Stimulated activated CD8-positive, alpha-beta memory T cell treated with anti-CD3 and anti-CD28 coated beads, Interleukin-4, amount 100 ng/mL, for 24 hours (primary cell): ENCODE measurements at regions not wholly inside any gene's neighbourhood (a gene's known extent, or its start where the extent isn't known, plus 50 kb on each side); places are given as distances from the start of the nearest gene placed in this dataset.
"Not testable (repeated sequence)": the region's sequence is repeated elsewhere in the genome, so short reads cannot be mapped to it uniquely, and the experiment has no call there.

Source experiments
- DNase-seq: peaks from one replicate; pipeline ENCODE4 v3.0.0-alpha.2; 2020; ENCODE audit warnings: low read depth

DNA sequence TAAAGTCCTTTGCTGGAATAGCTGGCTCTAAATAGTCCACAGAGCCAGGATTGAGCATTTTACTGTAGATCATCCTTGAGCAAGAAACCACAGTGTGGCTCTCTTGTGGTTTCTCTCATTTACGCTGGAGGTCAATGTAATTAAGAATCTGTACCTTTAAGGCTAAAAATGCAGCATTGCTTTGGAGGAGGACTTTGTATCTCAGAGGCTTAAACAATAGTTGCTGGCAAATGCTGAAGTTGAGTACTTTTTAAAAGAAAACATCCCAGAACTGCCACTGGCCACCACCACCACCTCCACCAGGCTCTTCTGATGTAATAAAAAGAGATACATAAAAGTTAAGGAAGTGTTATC lies 177.3 kb upstream of the ADAMTSL1 start:
- no peak for DNase-seq

DNA sequence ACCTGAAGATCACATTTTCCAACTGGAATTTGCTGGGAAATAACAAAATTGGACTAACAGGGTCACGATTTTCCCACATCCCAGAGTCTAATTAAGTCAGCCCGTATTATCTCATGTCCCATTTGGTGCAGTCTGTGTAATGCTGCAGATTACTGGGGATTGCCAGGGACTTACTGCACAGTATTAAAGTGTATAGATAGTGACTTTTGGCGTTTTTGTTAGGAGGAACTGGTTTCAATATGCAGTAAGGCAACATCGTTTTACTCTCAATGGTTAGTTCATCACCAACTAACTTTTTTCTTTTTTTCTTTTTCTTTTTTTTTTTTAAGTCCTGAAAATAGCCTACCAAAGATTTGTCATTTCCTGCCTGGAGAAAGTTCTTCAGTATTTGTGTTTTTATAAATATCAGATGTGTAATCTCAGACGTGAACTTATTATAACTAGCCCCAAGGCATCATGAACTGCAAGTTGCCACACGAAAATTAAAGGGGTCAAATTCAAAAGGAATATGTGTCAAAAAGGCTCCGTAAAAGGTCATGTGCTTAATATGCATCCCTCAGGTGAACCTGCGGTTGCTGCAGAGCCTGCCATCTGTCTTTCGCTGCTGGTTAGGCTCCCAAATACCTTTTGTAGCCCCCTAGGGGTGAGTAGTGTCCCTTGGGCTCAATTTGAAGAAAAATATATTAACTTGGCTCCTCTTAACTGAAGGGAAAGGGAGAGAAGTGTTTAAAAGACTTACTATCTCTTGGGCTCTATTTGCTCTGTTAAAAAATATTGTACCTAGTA lies 176.7 kb upstream of the ADAMTSL1 start:
- DNase-seq = no peak

DNA sequence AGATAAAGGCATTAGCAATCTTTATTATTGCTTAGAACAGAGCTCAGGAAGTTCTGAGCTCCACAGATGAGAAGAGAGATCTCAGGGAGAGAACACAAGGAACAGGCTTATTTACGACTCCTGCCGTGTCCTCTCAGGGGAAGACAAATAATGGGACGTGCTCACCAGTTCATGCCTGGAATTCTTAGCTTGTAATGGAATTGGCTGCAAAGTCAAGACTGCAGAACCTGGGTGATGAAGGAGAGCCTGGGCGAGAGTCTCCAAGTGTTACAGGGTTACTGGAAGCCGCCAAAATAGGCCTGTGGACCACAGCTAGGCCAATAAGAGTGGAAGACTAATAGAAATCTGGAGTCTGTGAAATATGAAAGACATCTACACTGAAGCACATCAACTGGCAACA lies 174.5 kb upstream of the ADAMTSL1 start:
- DNase-seq = no peak

DNA sequence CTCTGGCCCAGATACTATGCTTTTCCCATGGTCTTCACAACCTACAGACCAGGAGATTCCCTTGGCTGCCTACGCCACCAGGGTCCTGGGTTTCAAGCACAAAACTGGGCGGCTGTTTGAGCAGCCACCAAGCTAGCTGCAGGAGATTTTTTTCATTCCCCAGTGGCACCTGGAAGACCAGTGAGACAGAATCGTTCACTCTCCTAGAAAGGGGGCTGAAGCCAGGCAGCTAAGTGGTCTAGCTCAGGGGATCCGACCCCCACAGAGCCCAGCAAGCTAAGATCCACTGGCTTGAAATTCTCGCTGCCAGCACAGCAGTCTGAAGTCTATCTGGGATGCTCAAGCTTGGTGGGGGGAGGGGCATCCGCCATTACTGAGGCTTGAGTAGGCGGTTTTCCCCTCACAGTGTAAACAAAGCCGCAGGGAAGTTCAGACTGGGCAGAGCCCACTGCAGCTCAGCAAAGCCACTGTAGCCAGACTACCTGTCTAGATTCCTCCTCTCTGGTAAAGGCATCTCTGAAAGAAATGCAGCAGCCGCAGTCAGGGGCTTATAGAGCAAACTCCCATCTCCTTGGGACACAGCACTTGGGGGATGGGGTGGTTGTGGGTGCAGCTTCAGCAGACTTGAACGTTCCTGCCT lies 168.7 kb upstream of the ADAMTSL1 start:
- not testable (repeated sequence) for DNase-seq

DNA sequence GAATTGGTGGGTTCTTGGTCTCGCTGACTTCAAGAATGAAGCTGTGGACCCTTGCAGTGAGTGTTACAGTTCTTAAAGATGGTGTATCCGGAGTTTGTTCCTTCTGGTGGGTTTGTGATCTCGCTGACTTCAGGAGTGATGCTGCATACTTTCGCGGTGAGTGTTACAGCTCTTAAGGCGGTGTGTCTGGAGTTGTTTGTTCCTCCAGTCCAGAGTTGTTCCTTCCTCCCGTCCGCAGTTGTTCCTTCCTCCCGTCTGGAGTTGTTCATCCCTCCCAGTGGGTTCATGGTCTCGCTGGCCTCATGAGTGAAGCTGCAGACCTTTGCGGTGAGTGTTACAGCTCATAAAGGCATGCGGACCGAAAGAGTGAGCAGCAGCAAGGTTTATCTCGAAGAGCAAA lies 159.6 kb upstream of the ADAMTSL1 start:
- DNase-seq = no peak

DNA sequence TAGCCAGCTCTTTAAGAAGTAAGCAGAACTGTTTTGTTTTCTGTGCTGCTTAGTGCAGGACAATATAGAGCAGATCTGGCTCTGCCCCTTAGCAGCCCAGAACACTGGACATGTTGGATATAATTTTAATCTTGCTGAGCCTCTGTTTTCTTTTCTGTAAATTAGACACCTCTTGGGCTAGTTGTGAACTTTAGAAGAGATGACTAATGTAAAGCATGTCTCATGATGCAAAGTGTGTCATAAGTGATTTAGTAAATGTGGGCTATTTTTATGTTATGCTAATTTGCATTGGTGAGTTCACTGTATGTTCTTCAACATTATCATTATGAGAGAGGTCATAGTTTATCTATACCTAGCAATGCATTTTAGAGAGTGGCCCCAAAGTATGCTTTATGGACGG lies 156.1 kb upstream of the ADAMTSL1 start:
- DNase-seq = no peak

DNA sequence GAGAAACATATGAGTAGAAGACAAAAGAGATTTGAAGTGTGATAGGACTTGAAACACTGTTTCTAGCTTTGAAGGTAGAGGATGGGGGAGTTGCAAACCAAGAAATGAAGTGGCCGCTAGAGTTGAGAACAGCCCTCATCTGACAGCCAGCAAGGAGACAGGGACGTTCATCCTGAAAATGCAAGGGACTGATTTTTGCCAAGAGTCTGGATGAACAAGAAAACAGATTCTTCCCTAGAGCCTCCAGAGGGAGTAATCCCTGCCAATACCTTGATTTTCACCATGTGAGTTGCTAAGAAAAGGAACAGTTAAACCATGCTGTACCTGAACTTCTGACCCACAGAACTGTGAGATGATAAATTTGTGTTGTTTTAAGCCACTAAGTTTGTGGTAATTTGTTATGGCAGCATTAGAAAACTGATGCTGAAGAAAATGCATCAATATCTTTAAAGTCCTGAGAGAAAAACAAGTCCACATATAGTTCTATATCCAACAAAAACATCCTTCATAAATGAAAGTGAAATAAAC lies 154.0 kb upstream of the ADAMTSL1 start:
- DNase-seq = no peak

DNA sequence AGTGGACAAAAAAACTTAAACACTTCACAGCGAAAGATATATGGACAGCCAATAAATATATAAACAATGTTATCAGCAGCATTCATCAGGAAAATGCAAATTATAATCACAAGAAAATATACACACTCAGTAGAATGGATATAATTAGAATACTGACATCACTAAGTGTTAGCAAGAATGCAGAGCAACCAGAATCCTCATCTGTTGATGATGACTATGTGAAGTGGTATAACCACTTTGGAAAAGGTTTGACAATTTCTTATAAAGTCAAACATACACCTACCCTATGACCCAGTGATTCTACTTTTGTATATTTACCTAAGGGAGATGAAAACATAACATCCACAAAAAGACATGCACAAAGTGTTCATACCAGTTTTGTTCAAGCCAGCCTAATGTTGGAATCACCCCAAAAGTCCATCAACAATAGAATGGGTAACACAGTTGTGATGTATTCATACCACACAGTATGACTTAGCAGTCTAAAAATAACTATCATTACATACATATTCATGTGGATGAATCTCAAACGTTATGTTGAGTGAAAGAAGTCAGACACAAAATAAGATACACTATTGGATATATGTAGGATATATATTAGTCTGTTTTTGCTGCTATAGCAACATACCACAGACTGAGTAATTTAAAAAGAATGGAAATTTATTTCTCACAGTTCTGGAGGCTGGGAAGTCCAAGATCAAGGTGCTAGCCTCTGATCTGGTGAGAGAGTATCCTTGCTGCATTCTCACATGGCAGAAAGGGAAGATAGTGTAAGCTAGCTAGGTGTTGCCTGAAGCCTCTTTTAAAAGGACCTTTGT lies 148.8 kb upstream of the ADAMTSL1 start:
- no peak for DNase-seq

DNA sequence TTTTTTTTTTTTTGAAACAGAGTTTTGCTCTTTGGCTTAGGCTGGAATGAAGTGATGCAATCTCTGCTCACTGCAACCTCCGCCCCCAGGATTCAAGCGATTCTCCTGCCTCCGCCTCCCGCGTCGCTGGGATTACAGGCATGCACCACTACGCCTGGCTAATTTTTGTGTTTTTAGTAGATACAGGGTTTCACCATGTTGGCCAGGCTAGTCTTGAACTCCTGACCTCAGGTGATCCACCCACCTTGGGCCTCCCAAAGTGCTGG lies 148.3 kb upstream of the ADAMTSL1 start:
- DNase-seq = not testable (repeated sequence)

DNA sequence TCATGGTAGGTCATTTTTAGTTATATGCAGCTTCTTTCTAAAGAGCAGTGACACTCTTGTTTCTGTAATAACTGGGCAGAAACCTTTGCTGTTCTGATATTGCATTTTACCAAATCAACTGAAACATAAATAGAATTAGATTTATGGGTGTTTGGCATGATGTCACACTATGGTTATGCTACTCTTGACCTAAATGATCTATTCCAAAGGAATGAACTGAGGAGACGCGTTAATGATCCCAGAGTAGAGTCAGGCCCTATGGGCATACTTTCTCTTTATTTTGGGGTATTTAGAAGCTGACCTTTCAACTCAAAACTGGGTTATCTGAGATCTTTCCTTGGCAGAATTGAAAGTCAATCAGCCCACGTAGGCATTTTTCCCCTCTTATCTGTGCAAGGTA lies 146.8 kb upstream of the ADAMTSL1 start:
- no peak for DNase-seq

DNA sequence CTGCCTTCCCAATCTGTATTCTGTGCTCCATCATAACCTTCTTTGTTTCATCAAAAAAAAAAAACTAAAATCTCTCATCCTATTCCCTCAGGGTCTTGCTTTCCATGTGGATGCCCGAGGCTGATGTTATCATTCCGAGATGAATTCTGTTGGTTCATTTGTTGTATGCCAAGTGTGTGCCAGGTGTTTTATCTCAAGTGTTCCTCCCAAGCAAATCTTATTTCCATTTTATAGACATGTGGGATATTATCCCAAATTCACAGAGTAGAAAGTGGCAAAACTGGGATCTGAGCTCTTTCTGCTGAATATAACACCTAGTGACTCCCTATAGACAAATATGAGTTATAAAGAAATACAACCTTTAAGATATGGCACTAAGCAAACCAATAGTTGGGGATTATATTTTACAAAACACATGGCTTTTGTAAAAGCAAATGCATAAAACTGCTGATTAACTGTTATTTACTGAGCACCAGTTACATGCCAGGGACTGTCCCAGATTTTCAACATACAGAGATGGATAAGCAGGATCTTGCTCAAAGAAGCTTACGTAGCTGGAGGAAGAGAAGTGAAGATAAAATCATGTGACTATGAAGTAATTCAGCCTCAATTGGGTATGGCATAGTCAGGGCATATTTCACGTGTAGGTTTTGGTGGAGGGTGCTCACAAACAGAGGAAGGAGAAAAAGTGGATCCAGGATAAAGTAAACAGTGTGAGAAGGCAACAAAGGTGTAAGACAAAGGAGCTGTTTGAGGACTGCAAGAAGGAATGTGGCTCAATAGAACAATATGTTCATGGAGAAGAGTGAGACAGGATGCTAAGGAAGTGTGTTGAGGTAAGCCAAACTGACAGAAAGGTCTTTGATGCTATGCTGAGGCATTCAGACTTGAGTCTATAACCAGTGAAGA lies 143.3 kb upstream of the ADAMTSL1 start:
- DNase-seq = no peak

DNA sequence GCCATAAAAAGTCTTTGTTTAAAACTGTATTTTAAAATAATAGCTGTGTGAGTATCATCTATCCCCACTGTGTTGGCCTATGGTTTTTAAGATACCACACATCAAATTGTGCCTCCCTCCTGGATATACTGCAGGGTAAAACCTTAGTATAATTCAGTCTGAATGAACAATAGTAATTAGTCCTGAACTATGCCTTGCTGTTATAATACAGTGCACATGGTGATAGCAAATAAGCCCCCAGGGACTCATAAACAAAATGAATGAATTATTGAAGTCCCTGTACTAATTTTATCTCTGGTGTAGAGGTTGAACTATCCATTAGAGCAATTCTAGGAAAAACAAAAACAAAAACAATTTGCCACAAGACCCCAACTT lies 142.7 kb upstream of the ADAMTSL1 start:
- DNase-seq = no peak

DNA sequence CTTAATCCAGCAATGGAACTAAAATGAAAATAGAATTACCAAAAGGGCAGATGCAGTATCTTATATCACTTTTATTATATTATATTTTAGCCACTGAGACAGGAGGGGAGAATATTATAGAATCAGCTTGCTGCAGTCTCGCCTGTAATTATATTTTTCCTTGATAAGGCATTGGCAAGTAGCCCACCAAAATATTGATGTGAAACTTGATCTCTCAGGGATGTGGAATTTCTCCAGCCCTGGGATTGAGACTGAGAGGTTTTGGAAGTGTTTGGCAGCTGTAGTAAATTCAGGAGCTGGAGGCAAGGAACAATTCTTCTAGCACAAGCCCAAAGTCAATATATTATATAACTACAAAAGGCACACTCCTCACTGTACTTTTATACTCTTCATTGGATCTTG lies 142.1 kb upstream of the ADAMTSL1 start:
- DNase-seq = no peak

DNA sequence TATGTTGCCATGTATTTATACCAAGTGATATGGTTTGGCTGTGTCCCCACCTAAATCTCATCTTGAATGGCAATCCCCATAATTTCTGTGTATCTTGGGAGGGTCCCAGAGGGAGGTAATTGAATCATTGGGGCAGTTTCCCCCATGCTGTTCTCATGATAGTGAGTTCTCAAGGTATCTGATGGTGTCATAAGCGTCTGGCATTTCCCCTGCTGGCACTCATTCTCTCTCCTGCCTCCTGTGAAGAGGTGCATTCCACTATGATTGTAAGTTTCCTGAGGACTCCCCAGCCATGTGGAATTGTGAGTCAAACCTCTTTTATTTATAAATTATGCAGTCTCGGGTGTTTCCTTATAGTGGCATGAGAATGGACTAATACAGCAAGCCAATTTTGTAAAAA lies 140.8 kb upstream of the ADAMTSL1 start:
- DNase-seq = no peak

DNA sequence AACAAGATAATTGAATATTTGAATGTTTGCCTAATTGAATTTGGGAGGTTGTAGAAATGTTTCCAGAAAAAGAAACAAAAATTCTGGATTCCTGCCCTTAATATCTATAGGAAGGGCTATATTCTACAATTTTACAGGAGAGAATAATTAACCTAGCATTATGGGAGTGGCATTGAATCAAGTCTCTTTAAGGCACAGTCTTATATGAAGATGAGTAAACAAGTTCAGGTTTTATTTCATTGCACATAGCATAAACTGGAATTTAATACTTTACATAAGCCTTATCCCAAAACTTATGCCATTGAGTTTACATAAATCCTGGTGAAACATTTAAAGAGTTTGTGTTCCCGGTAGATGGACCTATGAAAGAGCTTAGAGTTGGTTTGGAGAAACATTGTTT lies 138.1 kb upstream of the ADAMTSL1 start:
- DNase-seq = no peak

DNA sequence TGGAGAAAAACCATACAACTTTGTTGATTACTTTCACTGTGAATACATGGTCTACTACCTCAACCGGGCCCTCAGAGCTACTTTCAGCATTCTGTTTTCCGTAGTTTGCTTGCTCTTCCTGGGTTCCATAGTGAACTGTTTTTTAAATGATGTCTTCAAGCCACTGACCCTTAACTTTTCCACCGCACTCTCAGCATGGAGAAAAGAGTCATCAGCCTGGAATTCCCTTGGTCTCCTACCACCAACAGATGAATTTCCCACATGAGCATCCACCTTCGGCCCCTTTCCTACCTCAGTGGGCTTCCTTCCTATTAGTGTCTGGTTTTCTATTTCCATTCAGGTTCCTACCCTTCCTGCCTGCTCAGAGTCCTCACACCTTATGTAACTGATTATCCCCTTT lies 135.9 kb upstream of the ADAMTSL1 start:
- DNase-seq = no peak

DNA sequence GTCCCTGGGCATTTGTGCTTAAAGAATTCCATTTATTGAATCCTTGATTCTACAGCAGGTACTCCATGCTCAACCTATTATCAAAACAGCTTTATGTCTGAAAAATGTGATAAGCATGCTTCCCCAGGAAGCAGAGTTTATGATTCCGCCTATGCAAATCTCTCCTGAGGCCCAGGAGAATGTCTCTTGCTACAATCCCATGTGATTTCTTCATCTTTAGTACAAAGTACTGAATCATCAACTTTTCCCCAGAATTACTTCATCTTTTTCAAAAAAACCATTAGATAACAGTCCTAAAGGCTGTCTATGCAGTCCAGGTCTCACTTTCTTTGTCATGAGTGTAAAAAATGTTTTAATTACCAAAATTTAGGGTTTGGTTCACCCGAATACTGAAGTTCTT lies 130.2 kb upstream of the ADAMTSL1 start:
- DNase-seq = no peak

DNA sequence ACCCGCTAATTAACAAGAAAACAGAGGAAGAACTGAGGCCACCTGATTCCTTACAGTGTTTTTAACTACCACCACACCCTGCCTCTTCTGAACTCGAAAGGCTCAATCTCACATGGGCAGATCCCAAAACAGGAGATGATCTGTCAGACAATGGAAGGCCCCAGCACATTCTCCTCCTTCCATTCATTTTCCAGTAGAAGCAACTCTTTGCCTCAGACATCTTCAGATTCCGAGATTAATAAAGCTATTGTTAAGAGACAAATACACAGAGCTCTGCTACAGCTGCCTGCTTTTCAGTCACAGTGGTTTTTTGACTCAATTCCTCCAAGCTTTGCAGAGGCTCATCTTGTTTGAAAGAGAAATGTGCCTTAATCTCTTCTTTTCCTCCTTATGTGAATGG lies 127.2 kb upstream of the ADAMTSL1 start:
- DNase-seq = no peak

DNA sequence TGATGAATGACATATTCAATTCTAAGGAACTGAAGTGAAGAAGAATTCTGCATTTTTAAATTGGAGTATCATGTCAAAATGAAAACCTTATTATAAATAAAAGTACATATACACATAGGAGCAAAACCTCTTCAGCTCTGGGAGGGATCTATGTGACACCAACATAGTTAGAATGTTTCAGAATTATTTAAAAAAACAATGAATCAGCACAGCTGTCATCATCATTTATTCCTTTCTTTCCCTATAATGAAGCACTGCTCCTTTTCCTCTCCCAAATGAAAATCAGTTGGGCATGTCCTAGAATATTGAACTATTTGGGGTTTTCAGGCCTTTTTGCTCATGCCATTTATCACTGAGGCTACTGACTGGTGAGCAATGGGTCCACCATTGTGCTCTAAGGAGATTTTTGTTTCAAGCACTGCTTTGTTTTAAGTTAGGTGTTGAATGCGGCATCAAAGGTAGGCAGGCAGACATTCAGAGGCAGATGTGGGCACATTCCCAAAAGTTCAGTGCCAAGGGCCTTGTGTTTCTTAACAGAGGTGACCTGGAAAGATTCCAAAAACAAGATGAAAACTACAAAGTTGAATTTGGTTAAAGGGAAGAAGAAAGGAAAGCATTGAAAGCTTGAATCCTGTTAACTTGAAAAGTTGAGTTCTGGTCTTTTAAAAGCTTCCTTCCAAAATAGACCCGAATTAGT lies 126.4 kb upstream of the ADAMTSL1 start:
- DNase-seq = no peak

DNA sequence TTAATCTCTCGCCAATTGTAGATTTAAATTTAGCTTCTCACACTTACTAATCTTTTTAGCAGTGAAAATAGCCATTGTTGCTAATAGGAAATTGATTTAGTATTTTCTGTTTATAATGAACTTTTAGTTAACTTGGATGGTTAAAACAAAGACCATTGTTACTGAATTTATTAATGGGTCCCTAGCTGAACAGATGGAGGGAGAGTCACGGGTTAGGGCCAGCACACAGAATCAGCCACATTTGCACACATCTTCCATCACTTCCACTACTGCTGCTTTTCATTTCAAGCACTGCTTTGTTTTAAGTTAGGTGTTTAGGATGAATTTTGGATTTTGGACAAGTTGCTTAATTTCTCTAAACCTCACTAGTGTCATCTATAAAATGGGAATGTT lies 125.9 kb upstream of the ADAMTSL1 start:
- no peak for DNase-seq

DNA sequence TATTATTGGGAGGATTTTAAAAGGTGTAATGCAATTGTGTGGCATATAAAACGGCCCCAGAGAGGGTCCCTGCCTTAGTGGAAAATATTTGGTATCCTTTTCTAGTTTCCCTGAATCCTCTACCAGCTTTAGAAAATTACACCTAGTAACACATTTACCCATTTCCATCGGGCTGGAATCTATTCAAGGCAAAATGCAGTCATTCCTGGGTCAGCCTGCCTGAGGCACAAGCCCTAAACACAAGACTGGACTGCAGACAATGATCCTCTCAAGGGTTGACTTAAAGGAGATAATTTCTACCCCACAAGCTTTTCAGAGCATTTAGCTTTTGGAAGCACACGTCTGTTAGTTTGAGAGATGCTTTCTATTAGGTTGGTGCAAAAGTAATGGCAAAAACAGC lies 124.4 kb upstream of the ADAMTSL1 start:
- DNase-seq = no peak

DNA sequence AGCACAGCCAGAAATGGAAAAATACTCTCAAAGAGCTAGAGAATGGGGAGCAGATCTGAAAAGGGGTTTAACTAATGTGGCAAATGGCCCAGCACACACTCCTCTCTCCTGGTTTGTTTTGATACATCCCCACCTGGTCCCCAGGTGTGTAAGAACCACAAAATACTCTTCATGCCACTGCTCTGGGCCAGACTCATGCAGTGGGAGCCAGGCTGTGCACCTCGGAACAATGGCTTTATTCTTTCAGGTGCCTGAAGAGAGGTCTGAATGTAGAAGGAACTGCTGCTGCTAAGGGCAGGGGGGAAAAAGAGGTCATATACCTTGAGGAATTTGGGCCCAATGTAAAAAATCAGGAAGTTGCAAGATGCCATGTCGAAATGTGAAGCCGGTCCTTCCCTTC lies 123.9 kb upstream of the ADAMTSL1 start:
- no peak for DNase-seq
